Left cardiac atrium (tissue), 4 donors: ENCODE measurements at regions not wholly inside any gene's neighbourhood (a gene's known extent, or its start where the extent isn't known, plus 50 kb on each side); places are given as distances from the start of the nearest gene placed in this dataset.

Experiments
- ATAC-seq, 2 donors: fragments of 200-7000 bp; cut with Tn5 transposase; one replicate each; pipeline ENCODE4 v1.9.1; 2020; ENCODE audit warnings: mild to moderate bottlenecking in 2 of 2, moderate library complexity in 2 of 2
- DNase-seq: peaks from one replicate; pipeline ENCODE4 v3.0.0-alpha.2; 2020
- intact Hi-C, 2 donors: fragments of 100-400 bp; cut with DNase I; formaldehyde crosslinking; loops; one replicate each; pipeline versions ENCODE4 v1.14.1 to v1.15.1; 2022 to 2023
- donor health status: DM: no; HTN: yes; CAD: no.
- donor health status: DM: no; HTN: yes; CAD: no; lungs with severe emphysema.
- donor health status: DM: yes; HTN: yes; CAD: no.
- donor health status: Dilated cardiomyopathy.

DNA sequence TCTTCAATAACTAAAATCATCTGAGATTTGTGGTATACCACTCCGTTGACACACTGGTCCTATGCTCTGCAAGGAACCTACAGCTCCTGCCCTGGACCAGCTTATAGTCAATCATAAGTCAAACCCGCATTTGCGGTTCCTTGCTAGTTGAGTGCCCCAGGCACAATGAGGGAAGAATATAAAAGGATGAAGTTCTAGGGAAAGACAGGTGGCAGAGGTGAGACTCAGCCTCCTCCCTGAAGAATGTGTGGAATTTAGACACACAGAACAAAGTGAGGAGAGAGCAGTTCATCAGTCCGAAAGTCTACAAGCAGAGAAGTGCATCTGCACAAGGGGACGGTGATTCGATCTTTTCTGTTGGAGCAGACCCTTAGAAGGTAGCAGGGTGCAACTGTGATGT, 615.0 kb upstream of the FANCL start:
- no peak for ATAC-seq
- intact Hi-C loops = no loop called here

DNA sequence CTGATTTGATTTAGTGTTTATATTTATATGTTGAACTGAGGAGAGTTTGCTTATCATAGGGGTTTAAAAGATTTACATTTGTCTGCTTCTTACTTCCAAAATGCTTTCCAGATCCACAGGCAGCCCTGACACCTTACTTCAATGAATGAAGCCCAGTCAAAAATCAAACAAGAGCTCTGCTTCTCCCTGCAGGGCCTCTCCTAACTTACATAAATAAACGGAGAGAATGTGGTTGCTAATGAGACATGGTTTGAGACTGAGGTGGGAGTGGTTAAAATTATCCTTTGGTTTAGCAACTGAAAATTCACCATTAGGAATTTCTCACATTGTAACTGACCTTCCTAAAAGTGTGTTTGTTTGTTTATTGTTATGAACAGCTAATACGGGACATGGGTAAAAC, 612.3 kb upstream of the FANCL start:
- intact Hi-C loops = no loop called here
- DNase-seq (no peak), ATAC-seq (no peak)

More for the DNA sequence above, 615.0 kb upstream of the FANCL start:
- DNase-seq = no peak

DNA sequence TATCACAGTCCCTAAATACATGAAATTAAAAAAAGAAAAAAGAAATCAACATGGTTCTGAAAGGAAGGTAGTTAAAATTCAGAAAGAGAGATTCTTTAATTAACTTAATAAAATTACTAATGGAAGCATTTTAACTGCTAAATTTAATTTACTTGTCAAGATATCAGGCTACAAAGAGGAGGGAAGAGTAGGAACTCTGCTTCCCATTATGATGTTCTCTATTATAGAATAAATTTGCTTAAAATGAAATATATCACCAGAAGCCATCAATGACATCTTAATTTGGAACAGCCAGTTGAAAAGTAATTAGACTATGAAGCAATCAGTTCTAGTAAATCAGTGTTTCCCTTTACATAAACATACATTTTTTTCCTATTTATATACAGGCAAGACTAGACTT, 611.8 kb upstream of the FANCL start:
- DNase-seq (no peak), ATAC-seq (no peak)
- intact Hi-C loops = no loop called here

DNA sequence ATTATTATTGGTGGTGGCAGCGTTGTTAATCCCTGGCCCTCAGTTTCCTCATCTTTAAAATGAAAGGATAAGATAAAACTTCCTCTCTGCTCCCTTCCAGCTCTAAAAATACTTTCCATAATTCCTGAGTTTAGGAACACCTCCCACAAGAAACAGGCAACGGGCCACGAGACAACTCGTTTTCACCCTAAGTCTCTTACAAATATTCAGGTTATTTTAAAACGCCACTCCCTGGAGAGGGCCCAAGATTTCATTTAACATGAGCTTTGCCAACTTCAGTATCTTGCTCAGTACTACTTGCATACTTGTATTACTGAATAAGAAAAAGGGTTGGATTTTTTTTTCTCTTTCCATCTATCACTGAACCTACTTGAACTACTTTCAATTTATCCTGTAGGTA, 611.1 kb upstream of the FANCL start:
- no peak for DNase-seq
- intact Hi-C loops = no loop called here
- ATAC-seq = peak in 1 of 2 donors; percentile 44

DNA sequence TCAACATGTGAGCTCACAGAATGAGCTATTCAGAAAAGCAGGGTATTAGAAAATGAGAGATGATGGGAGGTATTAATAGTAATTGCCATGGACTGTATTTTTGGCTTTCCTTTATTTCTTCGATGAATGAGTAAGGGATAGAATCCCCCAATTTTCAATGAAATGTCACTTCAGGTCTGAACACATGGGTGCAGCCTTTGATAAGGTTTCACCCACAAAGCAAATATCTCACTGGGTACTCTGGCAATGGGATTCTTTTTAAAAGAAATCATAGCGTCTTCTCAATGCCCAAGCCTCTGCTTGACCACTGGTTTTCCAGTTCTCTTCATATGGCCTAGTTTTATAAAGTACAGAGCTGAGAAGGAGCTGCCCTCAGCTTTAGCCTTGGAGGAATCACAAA, 610.5 kb upstream of the FANCL start:
- intact Hi-C loops = no loop called here
- no peak for ATAC-seq
- DNase-seq = no peak

DNA sequence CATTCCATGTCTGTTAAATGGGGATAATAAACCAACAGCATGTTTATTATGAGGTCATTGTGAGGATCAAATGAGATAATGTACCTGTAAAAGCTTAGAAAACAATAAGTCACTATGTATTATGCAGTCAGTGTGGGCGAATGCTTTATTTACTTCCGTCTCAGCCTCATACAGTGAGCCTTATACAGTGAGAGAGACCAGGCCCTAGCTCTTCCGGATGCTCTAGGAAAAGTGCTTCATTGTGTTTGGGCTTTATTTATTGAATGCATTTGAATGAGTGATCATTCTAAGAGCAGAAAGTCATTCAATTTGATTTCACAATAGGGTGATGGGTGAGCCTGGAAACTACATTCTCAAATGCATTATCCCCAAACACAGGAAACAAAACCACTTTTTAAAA, 603.9 kb upstream of the FANCL start:
- no peak for ATAC-seq
- DNase-seq = no peak
- intact Hi-C loops = no loop called here

DNA sequence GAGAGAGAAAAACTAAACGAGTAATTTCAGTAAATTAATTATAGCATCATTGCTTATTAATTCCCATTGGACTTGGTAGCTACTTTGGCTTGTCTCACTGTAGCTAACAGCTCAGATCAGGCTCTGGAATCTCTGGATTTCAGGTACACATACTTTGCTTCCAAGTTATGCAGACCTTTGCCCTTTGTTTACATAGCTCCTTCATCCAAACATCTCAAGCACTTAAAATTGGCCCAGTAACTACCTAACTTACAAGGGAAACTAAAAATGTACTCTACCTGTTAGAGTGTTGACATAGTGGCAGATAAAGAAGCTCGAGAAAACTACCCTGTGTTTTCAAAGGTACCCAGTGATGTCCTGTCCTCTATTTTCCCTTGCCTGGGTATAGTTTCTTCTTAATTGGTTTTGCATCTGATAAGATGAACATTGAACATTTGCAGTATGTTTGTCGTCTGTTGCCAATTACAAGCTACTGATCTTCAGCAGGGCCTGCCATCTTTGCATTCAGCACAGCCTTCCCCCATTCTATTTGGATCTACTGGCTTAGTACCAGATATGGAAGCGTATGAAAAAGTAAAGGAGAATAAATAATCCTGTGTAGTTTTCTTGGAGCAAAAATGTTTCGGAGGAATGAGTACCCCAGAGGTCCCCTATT, 601.5 kb upstream of the FANCL start:
- no peak for DNase-seq
- no peak for ATAC-seq
- intact Hi-C loops = no loop called here

DNA sequence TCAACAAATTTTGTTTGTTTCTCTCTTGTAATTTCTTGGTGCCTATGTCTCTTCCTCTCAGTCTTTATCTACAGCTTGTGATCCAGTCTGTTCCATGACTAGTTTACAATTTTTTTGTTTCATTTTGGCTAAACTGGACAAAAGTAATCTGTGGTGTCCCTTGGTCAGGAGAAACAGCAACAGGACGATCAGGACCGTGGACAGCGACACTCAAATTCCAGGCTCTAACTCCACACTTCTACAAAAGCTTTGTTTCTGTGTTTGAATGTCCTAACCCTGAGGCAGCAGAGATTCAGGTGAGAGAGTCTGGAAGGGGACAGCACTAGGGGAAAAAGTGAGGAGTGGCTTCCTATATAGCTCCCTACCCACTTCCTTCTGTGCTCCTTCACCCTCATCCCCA, 593.3 kb upstream of the FANCL start:
- no peak for DNase-seq
- intact Hi-C loops = no loop called here

DNA sequence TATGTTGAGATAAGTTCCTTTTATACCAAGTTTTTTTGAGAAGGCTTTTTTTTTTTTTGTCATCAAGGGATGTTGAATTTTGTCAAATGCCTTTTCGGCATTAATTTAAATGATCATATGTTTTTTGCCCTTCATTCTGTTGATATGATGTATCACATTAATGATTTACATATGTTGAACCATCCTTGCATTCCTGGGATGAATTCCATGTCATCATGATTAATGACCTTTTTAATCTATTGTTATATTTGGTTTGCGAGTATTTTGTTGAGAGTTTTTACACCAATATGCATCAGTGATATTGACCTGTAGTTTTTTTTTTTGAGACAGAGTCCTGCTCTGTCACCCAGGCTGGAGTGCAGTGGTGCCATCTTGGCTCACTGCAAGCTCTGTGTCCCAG, 585.7 kb upstream of the FANCL start:
- ATAC-seq = no peak
- intact Hi-C loops = no loop called here

More for the DNA sequence above, 593.3 kb upstream of the FANCL start:
- peak in 1 of 2 donors; percentile 30 for ATAC-seq

DNA sequence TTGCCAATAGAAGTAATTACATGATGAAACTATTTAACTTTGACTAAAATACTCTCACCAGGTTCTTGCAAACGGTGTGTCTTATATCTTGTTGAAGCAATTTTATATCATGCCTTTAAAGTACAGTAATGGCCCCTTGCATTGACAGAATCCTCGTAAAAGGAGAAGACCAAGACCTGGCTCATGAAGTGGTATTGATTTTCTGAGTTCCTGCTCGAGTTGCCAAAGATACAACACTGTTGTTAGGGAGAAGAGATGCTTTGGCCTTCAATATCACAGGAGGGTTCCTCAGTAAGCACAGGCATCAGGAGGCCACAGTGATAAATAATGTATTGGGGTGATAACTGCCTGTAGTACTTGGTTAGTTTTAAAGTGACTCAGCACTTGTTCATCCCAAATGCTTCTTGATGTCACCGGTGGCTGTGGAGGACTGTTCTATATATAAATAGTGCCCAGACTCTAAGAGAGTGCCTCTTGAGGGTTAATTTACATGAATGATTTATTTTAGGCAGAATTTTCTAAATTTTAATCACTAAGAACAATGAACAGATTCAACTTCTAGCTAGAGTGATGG, 571.7 kb upstream of the FANCL start:
- no peak for DNase-seq
- intact Hi-C loops = no loop called here
- ATAC-seq = no peak

More for the DNA sequence above, 585.7 kb upstream of the FANCL start:
- no peak for DNase-seq

DNA sequence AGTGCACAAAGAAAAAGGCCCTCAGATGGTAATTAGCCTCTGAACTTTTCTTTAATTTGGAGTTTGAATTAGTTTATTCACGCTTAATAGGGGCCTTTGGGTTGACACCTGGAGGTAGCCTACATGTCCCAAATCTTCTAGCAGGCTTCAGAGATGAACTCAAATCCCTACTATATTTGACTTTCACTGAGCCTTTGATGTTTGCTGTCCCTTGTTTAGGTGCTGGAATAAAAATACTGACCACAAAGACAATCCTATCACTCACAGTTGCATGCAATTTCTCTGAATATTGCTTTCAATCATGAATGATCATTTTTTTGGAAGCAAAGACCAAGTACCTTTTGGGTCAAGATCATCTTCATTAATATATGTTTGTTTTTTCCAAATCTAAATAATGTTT, 564.0 kb upstream of the FANCL start:
- ATAC-seq (no peak), DNase-seq (no peak)
- intact Hi-C loops = no loop called here

DNA sequence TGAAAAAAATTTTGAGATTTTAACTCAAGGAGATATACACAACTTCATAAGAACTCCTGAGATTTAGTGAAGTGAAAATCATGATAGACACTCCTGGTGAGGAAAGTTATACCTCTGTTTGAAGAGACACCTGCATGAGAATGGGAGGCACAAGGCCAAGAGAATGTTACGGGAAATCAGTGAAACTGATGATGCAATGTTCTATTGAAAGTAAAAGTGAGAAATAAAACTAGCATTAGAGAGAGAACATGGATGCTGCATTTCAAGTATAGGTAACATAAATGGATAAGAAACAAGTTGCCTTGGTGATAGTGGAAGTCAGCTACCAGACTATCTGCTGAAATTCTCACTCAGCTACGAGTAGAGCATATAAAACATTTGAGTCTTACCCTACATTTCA, 562.1 kb upstream of the FANCL start:
- intact Hi-C loops = no loop called here
- ATAC-seq = no peak
- DNase-seq = no peak

DNA sequence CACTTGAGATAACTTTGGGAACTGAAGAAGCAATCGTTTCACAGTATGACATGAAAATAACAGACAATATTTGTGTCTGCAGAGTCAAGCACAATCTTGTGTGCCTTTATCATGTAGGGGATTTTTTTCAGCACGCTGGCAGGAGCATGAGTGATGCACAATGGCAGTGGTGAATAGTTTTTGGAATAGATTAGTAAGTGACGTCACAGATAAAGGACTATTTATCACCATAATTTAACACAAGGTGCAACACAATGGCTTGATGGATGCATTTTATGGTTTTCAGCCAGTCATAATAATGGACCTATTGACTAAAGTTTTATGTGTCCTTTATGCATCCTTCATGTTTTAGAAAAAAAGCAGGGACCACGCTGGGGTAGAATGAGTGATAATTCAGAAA, 559.8 kb upstream of the FANCL start:
- ATAC-seq = no peak
- no peak for DNase-seq
- intact Hi-C loops = no loop called here

DNA sequence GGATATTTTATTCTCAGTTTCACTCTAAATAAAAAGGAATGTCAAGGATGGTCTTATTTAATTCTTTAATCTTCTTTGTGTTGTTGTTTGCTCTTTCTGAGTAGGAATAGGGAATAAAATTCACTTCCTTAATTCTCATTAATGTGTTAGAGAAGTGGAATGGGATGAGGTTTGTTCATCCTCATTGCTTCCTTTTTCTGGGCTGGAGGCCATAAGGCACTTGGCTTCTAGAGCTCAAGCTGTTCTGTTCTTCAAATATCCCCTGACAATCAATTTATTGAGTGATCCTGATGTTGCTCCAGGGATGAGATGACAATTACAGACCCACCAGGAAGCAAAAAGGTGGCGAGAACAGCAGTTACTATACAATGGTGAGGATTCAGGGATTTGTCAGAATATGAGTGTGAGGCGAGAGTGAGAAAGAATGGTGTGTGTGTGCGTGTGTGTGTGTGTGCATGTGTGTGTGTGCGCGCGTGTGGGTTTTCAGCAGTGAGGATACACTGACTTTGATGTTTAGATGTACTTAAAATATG, 557.6 kb upstream of the FANCL start:
- DNase-seq (no peak), ATAC-seq (no peak)
- intact Hi-C loops = no loop called here

DNA sequence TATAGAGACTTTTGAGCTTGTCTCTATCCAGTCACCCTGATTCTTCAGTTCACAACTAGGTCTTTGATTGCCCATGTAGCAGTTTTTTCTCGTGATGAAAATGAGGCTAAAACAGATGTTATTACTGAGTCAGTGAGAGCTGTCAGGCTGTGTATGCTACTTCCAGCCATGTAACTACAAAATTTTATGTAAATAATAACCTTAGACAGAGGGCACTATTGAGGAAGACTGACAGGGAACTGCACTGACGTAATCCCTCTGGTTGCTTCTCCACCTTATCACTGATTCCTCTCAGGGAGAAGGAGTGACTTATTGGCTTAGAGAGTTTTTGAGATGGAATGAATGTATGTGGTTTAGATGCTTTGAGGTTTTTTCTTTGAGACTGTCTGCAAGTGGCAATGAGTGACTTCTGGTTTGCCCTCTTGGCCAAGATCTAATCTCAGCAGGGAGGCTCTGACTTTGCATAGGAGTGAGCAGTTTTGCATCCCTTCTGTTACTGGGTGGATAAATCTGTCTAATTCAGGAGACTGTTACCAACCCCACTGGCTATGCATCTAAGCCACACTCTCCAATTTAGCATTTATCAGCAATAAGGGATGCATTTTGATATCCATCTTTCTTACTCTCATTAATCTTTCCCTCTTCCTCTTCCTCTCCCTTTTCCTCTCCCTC, 555.2 kb upstream of the FANCL start:
- DNase-seq (no peak), ATAC-seq (no peak)
- intact Hi-C loops = no loop called here

DNA sequence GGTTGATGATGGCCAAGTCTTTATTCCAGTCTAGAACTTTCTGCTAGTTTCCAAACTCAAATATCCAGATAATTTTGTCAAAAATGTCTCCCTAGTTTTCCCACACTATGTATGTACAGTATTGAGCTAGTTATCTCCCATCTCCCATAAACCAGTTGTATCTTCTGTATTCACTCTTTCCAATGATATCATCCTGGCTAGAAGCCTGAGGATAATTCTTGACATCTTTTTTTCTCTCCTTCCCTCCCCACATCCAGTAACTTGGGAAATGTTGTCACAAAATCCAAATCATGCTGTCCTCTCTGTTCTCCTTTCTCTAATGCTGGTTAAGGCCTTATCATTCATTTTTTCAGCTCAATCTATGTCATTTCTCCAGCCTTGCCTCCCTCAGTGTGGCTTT, 553.8 kb upstream of the FANCL start:
- DNase-seq (no peak), ATAC-seq (no peak)
- intact Hi-C loops = no loop called here

DNA sequence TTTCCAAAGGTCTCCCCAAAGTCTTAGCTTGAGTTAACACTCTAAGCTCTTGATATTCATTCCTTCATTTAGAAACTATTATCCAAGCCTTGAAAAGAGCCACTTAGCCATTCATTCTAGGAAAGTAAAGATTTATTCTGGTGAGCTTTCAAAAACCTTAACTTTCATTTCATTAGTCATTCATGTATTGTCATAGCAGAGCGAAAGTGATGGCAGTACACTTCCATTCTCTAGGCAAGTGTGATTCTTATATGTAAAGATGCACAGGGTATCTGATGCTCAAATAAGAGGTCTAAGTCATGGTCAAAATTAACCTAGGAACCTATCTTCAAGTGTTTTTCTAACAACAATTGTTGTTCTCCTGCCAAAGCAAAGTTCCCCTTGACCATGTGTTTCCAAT, 553.0 kb upstream of the FANCL start:
- DNase-seq = no peak
- no peak for ATAC-seq
- intact Hi-C loops = no loop called here

DNA sequence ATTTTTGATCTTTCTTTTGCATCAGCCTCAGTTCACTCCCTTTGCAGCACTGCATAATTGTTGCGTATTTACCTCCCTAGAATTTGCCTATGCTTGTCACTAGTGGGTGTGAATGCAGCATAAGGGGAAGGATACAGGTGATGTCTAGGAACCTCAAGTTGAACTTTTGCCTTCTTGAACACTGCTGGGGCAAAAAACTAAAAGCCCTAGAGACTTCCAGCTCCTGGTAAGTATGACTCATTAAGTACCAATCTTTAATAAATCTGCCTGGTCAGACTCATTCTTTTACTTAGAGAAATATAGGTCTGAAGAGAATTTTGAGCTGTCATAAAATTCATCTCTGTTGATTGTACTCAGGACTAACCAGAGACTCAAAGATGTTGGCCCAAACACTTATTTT, 547.3 kb upstream of the FANCL start:
- DNase-seq = no peak
- intact Hi-C loops = no loop called here
- no peak for ATAC-seq

DNA sequence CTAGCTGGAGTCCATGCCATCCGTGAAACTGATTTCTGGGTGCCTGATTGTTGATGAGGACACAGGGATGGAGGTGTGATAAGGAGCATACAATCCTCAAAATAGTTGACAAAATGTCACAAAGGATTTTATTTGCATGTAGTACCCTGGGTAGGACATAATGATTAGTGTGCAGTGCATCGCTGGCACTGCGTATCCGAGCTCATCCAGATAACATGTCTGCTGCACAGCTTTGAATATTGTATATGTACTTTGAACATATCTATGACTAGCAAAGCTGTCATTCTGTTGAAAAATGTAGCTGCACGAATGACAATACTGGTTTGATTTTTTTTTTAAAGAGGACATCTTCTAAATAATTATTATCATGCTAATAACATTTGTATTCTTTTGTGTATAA, 529.7 kb upstream of the FANCL start:
- ATAC-seq = no peak
- intact Hi-C loops = no loop called here
- DNase-seq = no peak

DNA sequence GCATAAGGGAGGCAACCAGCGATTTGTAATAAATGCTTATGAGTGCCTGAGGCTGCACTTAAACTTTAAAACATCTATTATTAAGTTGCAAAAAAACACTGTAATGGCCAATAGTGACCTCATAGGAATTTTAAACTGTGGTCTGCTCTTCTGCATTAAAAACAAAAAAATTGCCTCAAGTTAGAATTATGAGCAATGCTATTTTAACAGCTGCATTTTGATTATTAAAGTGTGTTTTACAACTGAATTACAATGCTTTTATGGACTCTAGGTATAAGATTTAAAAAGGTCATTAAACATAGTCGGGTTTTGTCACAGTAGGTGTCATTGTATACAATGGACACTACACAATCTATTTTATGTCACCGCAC, 528.7 kb upstream of the FANCL start:
- no peak for ATAC-seq
- intact Hi-C loops = loop anchor here in 1 of 2 donors (10.0 kb wide), 1 partner anchor 1815 kb away; no protein-coding TSS in a partner anchor
- DNase-seq = no peak
